Amygdala (tissue), 56 donors: ENCODE measurements at regions not wholly inside any gene's neighbourhood (a gene's known extent, or its start where the extent isn't known, plus 50 kb on each side); places are given as distances from the start of the nearest gene placed in this dataset.

Experiments
- DNase-seq, 56 donors: peaks; one replicate each; lab custom pipeline; 2025; lab: John Stamatoyannopoulos, UW

DNA sequence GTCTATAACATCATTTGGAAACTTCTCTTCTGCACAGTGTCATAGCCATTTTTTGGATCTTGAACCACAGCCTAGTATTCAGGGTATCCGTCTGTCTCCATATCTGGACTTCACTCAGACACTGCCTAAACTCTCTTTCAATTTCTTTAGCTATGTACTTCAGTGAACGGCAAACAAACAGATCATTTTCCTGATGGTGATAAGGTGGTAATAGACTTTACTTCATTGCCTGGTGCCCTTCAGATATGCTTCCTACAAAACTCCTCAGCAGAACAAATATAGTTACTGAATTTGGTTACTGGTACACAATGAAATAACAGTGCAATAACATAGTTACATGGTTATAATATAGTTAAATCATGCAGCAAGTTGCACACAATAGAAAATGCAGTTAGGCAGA is 348.2 kb downstream of the ZSWIM6 start:
- no peak for DNase-seq

- DNase-seq: no peak
Observed at GRCh38 chr5:61683148-61683547, 351.1 kb downstream of the ZSWIM6 start.

DNA sequence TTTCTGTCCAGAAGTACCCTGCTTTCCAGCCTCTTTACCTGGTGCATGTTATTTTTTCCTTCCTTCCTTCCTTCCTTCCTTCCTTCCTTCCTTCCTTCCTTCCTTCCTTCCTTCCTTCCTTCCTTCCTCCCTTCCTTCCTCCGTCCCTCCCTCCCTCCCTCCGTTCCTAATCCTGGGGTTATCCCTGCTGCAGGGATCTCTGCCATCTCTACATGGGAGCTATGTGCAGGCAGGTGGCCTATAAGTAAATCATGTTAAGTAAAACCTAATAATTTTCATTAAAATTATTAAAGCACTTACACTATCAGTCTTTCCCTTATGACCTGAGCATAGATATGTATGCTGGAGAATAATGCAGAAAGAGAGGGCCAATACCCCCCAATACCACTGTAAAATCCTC is 351.9 kb downstream of the ZSWIM6 start:
- no peak for DNase-seq

DNA sequence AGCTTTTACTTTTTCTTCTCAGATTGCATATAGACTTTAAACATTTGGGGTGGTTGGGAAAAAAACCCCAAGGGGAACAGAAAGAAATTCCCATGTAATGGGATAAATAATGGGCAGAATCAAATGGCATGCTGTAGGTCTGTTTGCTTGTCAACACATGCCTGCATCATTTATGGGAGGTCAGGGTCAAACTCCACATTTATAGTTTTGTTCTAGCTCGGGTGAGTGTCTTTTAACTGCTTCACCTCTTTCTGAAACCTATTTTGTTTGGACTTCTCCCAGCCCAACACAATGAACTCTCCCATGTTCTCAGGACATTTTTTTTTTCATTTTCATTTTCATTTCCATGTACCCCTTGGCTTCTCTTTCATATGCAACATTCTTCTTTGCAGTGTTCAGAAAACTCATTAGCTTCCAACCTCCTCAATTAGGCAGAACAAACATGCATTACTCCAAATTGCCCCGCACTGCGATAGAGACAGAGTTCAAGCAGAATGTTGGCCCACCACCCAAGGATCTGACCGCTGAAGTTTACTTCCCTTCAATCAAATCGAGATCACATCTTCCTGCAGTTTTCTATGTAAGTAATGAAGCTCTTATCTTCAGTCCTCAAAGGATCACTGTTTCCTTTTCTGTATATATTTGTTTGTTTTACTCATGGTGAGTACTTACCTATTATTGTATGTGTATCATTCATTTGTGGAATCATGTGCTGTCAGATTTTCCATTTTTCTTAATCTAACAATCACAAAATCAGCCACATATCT is 354.6 kb downstream of the ZSWIM6 start:
- DNase-seq: no peak

GRCh38 chr5:61687371-61687770 is 355.3 kb downstream of the ZSWIM6 start:
- DNase-seq: no peak

DNA sequence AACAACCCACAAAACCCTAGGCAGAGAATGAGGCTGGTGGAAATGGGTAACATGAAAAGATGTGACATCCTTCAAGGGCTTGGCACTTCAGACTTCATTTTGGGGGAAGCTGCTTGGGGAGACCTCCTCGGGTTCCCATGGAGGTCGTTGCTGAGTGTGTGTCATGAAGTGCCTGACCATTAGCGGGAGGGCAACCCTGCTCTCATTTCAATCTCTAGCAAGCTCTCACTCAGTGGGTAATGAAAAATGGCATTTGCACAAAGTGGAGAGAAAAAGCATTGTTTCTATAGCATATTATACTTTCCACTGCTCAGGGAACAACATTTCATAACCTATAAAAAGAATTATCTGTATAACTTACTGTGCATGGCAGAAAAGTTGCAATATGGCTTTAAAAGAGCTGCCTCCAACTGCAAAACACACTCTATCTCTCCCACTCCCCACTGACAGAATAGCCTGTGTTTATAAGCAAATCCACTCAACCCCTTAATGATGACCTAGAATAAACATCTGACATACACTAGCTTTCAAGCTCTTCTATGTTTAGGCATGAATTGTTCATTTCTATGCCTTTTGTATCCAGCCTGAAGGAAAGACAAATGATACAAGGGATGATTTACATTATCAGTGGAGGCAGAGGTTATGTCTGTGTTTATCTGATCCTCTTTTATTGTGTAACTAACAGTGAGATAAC is 357.2 kb downstream of the ZSWIM6 start:
- DNase-seq: no peak

GRCh38 chr5:61697809-61698558 is 365.9 kb downstream of the ZSWIM6 start:
- no peak for DNase-seq

DNA sequence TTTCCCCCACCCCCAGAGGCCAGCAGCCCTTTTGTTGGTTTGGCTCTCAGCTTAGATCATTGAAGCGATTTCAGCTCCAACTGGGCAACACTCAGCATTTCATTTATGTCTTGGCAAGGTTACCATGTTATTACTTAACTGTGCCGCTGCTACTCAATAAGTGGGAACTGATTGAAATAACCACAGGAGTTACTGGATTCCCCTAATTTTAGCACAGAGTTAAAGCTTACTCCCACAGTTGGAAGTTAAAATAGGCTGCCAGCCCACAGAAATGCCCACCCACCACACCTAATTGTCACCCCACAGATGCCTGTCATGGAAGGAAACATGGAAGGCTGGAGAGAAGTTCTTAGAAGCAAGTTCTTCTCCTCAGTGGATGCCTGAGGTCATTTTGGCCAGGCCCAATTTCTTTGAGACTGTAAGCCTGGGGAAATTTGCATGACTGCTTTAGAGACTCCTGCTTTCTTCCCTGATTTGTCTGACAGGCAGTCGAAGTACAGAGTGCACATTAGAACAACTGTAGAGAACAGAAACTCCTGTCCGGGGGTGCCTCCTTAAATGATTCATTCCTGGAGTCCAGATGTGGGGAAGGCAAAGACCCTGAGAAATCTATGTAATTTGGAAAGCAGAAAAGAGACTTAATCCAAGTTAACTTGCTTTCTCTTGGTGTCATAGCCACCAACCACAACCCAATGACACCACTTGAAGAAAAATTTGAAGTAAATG is 370.0 kb downstream of the ZSWIM6 start:
- DNase-seq: peak in 2 of 56 donors; percentile 34 to 58

GRCh38 chr5:61702784-61703183 is 370.7 kb downstream of the ZSWIM6 start:
- DNase-seq: no peak

GRCh38 chr5:61704289-61704688 is 372.2 kb downstream of the ZSWIM6 start:
- DNase-seq: no peak

- DNase-seq: peak in 2 of 56 donors; percentile 2
Observed at GRCh38 chr5:61706751-61707150, 374.7 kb downstream of the ZSWIM6 start.

DNA sequence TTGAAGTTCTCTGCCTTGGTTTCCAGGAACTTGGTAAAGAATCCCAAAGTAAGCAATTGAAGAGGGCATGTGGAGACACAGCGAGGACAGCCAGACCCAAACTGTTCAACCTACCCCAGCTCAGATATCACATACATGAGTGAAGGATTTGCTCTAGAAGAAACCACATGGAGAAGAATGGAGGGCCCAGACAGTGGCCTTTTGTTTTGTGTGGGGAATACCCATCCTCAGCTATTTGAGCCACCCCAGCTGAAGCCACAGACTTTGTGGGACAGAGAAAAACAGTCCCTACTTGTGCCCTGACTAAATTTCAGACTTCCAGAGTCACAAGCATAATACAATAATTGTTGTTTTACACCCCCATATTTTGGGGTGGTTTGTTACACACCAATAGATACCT is 387.1 kb downstream of the ZSWIM6 start:
- DNase-seq: peak in 2 of 56 donors; percentile 5 to 6

DNA sequence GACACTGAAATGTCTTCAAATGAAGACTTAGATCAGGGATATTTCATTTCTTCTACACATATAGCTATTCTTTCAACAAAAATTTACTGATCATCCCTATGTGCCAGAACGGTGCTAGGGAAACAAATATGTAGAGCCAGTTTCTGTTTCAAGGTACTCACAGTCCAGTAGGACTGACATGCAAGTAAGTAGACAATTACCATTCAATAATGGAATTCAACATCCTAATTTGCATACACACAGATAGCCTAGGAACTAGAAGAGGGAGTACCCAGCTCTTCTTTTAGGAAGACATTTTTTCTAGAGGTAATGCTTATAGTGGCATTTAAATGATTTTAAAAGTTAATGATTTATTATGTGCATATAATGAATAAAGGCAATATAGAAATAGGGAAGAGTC is 388.8 kb downstream of the ZSWIM6 start:
- DNase-seq: no peak

DNA sequence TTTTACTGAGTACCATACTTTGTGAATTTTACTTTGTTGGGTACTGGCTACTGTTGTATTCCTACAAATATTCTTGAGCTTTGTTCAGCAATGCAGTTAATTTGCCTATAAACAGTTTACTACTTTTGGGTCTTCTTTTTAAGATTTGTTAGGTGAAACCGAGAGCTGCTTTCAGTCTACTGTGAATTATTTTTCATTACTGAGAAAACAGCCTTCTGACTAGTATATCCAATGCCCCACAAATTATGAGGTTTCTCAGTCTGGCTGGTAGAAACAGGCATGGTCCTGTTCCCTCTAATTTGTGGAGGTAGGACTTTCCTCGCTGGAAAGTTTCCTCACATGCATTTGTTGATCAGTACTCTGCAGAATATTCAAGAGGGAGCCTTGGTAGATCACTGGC is 392.0 kb downstream of the ZSWIM6 start:
- DNase-seq: no peak

- no peak for DNase-seq
Observed at GRCh38 chr5:61728287-61728686, 396.2 kb downstream of the ZSWIM6 start.

DNA sequence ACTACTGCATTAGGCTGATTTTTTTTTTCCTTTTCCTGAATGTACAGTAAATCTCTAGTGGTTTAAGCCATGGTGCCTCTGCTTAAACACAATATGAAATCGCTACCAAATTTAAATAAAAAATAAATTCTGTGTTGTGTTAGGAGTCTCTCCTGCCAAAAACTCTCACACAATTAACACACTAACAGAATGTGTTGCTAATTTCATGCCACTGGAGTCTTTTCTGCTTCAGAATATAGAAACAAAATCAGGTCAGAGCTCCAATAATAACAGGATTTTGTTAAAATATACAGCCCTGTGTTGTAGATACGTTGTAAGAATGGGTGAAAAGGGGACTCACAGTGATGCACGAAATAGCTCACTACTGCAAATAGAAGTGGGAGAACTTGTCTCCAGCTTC is 398.8 kb downstream of the ZSWIM6 start:
- no peak for DNase-seq

DNA sequence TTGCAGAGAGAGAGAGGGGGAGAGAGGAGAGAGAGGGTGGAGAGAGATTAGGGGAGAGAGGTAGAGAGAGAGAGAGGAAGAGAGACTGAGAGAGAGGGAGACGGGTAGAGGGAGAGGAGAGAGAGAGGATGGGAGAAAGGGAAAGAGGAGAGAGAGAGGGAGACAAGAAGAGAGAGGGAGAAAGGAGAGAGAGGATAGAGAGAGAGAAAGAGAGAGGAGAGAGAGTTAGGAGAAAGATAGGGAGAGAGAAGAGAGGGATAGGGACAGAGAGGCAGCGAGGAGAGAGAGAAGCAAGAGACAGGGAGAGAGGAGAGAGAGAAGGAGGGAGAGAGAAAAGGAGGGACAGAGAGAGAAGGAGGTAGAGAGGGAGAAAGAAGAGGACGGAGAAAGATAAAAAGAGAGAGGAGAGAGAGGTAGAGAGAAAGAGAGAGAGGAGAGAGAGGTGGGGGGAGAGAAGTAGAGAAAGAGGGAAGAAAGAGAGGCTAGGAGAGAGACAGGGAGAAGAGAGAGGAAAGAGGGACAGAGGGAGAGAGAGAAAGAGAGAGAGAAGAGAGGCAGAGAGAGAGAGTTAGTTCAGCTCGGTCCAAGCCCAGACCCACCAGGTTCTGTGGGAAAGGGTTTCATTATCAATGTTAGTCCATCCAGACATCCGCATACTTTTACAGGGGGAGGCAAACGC is 399.3 kb downstream of the ZSWIM6 start:
- no peak for DNase-seq

DNA sequence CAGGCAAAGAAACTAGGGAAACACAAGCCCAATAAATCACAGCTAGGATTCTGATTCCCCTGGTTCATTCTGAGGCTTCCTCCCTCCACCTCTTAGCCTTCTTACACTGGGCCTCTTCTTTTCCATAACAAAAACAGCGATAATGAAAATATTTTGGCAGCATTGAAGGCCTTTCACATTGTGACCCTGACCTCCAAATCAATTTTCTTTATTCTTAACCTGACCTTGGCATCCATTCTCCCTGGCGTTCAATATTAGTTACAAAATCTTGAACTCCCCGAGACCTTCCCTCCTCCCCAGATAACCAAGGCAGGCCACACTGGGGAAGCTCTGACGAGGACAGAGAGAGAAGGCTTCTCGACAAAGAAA is 399.9 kb downstream of the ZSWIM6 start:
- DNase-seq: no peak

DNA sequence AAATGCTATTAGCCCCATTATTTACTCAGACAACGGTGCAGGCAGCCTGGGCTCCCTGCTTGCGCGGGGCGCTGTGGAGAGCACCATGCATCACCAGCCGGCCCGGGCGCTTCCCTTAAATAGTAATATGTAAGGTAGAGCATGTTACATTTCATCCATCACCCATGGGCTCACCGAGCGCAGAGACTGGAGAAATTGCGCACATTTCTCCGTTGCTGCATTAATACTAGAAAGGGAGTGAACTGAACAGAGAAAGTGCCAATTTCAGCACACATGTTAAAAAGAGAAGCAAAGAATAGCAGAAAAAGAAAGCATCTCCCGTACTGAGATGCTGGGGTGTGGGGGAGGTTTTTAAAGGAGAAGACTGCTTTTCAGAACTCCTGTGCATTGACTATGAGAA is 400.3 kb downstream of the ZSWIM6 start:
- DNase-seq: peak in 42 of 56 donors; percentile 9 to 73 (median 34)

GRCh38 chr5:61732796-61733195 is 400.7 kb downstream of the ZSWIM6 start:
- peak in 23 of 56 donors; percentile 12 to 73 (median 37) for DNase-seq
